ENCODE measurements at regions not wholly inside any gene's neighbourhood (a gene's known extent, or its start where the extent isn't known, plus 50 kb on each side); places are given as distances from the start of the nearest gene placed in this dataset.

- TF ChIP-seq CEBPB (IDR thresholded peaks at IDR 0.05): no peak
- TF ChIP-seq YY1 (IDR thresholded peaks at IDR 0.05; ENCODE audit: low read depth): no peak
- TF ChIP-seq TAF1 (IDR thresholded peaks at IDR 0.05; ENCODE audit: low read depth): no peak
- TF ChIP-seq, protein P1, sequence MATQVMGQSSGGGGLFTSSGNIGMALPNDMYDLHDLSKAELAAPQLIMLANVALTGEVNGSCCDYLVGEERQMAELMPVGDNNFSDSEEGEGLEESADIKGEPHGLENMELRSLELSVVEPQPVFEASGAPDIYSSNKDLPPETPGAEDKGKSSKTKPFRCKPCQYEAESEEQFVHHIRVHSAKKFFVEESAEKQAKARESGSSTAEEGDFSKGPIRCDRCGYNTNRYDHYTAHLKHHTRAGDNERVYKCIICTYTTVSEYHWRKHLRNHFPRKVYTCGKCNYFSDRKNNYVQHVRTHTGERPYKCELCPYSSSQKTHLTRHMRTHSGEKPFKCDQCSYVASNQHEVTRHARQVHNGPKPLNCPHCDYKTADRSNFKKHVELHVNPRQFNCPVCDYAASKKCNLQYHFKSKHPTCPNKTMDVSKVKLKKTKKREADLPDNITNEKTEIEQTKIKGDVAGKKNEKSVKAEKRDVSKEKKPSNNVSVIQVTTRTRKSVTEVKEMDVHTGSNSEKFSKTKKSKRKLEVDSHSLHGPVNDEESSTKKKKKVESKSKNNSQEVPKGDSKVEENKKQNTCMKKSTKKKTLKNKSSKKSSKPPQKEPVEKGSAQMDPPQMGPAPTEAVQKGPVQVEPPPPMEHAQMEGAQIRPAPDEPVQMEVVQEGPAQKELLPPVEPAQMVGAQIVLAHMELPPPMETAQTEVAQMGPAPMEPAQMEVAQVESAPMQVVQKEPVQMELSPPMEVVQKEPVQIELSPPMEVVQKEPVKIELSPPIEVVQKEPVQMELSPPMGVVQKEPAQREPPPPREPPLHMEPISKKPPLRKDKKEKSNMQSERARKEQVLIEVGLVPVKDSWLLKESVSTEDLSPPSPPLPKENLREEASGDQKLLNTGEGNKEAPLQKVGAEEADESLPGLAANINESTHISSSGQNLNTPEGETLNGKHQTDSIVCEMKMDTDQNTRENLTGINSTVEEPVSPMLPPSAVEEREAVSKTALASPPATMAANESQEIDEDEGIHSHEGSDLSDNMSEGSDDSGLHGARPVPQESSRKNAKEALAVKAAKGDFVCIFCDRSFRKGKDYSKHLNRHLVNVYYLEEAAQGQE (IDR thresholded peaks at IDR 0.05; ENCODE audit: low read depth): no peak
- no peak for TF ChIP-seq NFIC (IDR thresholded peaks at IDR 0.05)
- no peak for TF ChIP-seq CREB1 (IDR thresholded peaks at IDR 0.05; ENCODE audit: low read depth)
- TF ChIP-seq TCF12 (IDR thresholded peaks at IDR 0.05; ENCODE audit: low read depth): no peak
- TF ChIP-seq EGR1 (IDR thresholded peaks at IDR 0.05): no peak
- no peak for TF ChIP-seq TEAD4 (IDR thresholded peaks at IDR 0.05)
- TF ChIP-seq, protein P2, sequence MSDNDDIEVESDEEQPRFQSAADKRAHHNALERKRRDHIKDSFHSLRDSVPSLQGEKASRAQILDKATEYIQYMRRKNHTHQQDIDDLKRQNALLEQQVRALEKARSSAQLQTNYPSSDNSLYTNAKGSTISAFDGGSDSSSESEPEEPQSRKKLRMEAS (IDR thresholded peaks at IDR 0.05): no peak
- no peak for TF ChIP-seq RAD21 (IDR thresholded peaks at IDR 0.05; ENCODE audit: low read depth)
Measured at GRCh38 chr6:167719920-167720319, 106.8 kb upstream of the AFDN start.
